ENCODE measurements at regions not wholly inside any gene's neighbourhood (a gene's known extent, or its start where the extent isn't known, plus 50 kb on each side); places are given as distances from the start of the nearest gene placed in this dataset.

DNA sequence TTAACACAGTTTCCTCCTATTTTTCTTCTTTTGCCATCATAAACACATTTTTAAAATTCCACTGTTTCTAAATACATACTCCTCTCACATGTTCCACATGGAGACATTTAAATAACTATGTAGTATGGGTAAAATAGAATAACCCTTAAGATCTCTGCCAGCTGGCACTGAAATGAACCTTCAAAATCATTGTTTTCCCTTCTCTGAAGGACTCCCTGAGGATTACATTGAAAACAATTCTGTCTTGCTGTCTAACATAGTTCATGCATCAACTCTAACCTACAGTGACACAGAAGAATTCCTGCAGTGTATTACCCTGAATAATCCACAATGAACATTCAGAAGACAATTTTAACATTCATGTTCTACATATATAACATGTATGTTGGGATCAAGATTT lies 1361.8 kb upstream of the CITED2 start:
- Histone ChIP-seq H3K36me3 (replicated peaks; ENCODE audit: insufficient read depth, low read depth) (no peaks in the 10 kb centered on the region), H2AFZ (no peak overlapping the region)
- no peak for DNase-seq (ENCODE audit: low spot score)

DNA sequence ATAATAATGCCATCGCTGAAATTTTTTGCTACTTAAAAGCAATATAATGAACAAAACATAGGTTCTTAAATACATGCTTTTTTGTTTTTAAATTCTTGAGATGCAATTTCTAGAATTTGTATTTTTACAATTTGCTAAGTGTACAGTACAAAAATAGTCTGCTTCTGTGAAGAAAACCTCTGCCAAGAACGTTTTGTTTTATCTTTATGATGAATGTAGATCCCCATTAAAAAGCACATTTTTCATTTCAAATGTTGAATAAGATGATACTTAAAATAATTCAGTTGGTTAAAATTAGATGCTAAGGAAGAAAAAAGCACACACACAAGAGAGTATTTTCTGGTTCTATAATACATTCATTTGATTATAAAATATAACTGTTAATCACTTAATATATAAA lies 1358.5 kb upstream of the CITED2 start:
- H3K27ac ChIP-seq, result no peak overlapping the region
- H3K79me2 ChIP-seq, result no peaks in the 10 kb centered on the region
- H3K27me3 ChIP-seq, result no peaks in the 10 kb centered on the region
- H3K4me3 ChIP-seq, result no peak overlapping the region
- TF ChIP-seq, protein P1, sequence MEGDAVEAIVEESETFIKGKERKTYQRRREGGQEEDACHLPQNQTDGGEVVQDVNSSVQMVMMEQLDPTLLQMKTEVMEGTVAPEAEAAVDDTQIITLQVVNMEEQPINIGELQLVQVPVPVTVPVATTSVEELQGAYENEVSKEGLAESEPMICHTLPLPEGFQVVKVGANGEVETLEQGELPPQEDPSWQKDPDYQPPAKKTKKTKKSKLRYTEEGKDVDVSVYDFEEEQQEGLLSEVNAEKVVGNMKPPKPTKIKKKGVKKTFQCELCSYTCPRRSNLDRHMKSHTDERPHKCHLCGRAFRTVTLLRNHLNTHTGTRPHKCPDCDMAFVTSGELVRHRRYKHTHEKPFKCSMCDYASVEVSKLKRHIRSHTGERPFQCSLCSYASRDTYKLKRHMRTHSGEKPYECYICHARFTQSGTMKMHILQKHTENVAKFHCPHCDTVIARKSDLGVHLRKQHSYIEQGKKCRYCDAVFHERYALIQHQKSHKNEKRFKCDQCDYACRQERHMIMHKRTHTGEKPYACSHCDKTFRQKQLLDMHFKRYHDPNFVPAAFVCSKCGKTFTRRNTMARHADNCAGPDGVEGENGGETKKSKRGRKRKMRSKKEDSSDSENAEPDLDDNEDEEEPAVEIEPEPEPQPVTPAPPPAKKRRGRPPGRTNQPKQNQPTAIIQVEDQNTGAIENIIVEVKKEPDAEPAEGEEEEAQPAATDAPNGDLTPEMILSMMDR (IDR thresholded peaks at IDR 0.05; ENCODE audit: poor library complexity), result no peak
- TF ChIP-seq EZH2phosphoT487 (IDR thresholded peaks at IDR 0.05; ENCODE audit: low read depth, severe bottlenecking, unreplicated experiment) (no peak), EZH2 (IDR thresholded peaks at IDR 0.05; ENCODE audit: borderline replicate concordance) (no peak)
- no peaks in the 10 kb centered on the region for H3K9me3 ChIP-seq (ENCODE audit: low read depth)
- WGBS (ENCODE audit: low lambda C conversion rate, missing lambda C conversion rate), result 74% methylated on average over 2 of the region's 2 CpGs
- DNase-seq (ENCODE audit: low spot score), result no peak
- no peaks in the 10 kb centered on the region for H3K4me1 ChIP-seq (ENCODE audit: insufficient read depth)
- H2AFZ ChIP-seq, result no peak overlapping the region
- H3K4me2 ChIP-seq, result no peak overlapping the region
- H3K9me2 ChIP-seq (replicated peaks; ENCODE audit: insufficient read depth), result no peaks in the 10 kb centered on the region
- no peaks in the 10 kb centered on the region for H3K36me3 ChIP-seq (replicated peaks; ENCODE audit: insufficient read depth, low read depth)
- no peaks in the 10 kb centered on the region for H4K20me1 ChIP-seq (ENCODE audit: insufficient read depth, poor library complexity, severe bottlenecking)

More for the DNA sequence above, 1361.8 kb upstream of the CITED2 start:
- Histone ChIP-seq H3K4me2 (no peak overlapping the region), H3K4me3 (no peak overlapping the region), H4K20me1 (ENCODE audit: insufficient read depth, poor library complexity, severe bottlenecking) (no peaks in the 10 kb centered on the region), H3K9me3 (ENCODE audit: low read depth) (no peaks in the 10 kb centered on the region), H3K9me2 (replicated peaks; ENCODE audit: insufficient read depth) (no peaks in the 10 kb centered on the region), H3K79me2 (no peaks in the 10 kb centered on the region), H3K27ac (no peak overlapping the region), H3K27me3 (no peaks in the 10 kb centered on the region), H3K4me1 (ENCODE audit: insufficient read depth) (no peaks in the 10 kb centered on the region)
- TF ChIP-seq EZH2phosphoT487 (IDR thresholded peaks at IDR 0.05; ENCODE audit: low read depth, severe bottlenecking, unreplicated experiment) (no peak), EZH2 (IDR thresholded peaks at IDR 0.05; ENCODE audit: borderline replicate concordance) (no peak)
- TF ChIP-seq, protein P1 (IDR thresholded peaks at IDR 0.05; ENCODE audit: poor library complexity), result no peak

DNA sequence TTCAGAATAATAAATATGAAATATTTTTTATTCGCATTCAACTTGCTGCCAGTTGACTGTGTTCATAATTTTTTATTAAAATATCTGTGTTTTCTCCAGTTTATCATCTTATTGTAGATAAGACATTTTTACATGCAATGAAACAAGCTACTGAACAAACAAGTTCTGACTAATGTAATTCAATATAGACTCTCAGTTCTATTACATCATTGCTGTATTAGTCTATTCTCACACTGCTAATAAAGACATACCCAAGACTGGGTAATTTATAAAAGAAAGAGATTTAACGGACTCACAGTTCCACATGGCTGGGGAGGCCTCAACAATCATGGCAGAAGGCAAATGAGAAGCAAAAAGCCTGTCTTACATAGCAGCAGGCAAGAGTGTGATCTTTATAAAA lies 1357.7 kb upstream of the CITED2 start:
- Histone ChIP-seq H3K27me3 (no peaks in the 10 kb centered on the region), H4K20me1 (ENCODE audit: insufficient read depth, poor library complexity, severe bottlenecking) (no peaks in the 10 kb centered on the region), H2AFZ (no peak overlapping the region), H3K4me2 (no peak overlapping the region), H3K9me3 (ENCODE audit: low read depth) (no peaks in the 10 kb centered on the region), H3K36me3 (replicated peaks; ENCODE audit: insufficient read depth, low read depth) (no peaks in the 10 kb centered on the region), H3K79me2 (no peaks in the 10 kb centered on the region), H3K9me2 (replicated peaks; ENCODE audit: insufficient read depth) (no peaks in the 10 kb centered on the region), H3K27ac (no peak overlapping the region), H3K4me1 (ENCODE audit: insufficient read depth) (no peaks in the 10 kb centered on the region), H3K4me3 (no peak overlapping the region)
- no peak for DNase-seq (ENCODE audit: low spot score)
- TF ChIP-seq EZH2phosphoT487 (IDR thresholded peaks at IDR 0.05; ENCODE audit: low read depth, severe bottlenecking, unreplicated experiment), result no peak
- TF ChIP-seq EZH2 (IDR thresholded peaks at IDR 0.05; ENCODE audit: borderline replicate concordance), result no peak
- TF ChIP-seq, protein P1 (IDR thresholded peaks at IDR 0.05; ENCODE audit: poor library complexity), result no peak
- WGBS (ENCODE audit: low lambda C conversion rate, missing lambda C conversion rate), result 95% methylated on average over 2 of the region's 2 CpGs

DNA sequence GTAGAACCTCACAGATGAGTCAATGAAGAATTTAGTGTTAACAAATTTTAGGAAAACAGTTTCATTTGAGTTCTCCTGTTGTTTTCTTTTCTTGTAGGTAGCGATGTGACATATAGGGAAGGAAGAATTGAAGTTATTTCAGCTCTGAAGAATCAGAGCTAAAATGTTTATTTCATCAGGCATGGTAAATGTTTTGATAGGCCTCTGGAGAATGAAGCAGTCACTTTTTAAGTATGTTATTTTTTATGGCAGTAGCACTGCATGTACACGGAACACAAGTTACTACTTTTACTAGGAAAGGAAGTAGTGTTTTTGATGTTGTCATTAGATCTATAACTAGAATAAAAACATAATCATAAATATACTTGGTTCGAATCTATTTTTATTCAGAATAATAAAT lies 1357.3 kb upstream of the CITED2 start:
- no peaks in the 10 kb centered on the region for H3K9me3 ChIP-seq (ENCODE audit: low read depth)
- H4K20me1 ChIP-seq (ENCODE audit: insufficient read depth, poor library complexity, severe bottlenecking), result no peaks in the 10 kb centered on the region
- no peaks in the 10 kb centered on the region for H3K4me1 ChIP-seq (ENCODE audit: insufficient read depth)
- TF ChIP-seq EZH2phosphoT487 (IDR thresholded peaks at IDR 0.05; ENCODE audit: low read depth, severe bottlenecking, unreplicated experiment) (no peak), EZH2 (IDR thresholded peaks at IDR 0.05; ENCODE audit: borderline replicate concordance) (no peak)
- TF ChIP-seq, protein P1 (IDR thresholded peaks at IDR 0.05; ENCODE audit: poor library complexity), result no peak
- peak overlapping the region; percentile 7 for H2AFZ ChIP-seq
- no peaks in the 10 kb centered on the region for H3K79me2 ChIP-seq
- H3K27me3 ChIP-seq, result no peaks in the 10 kb centered on the region
- H3K4me3 ChIP-seq, result no peak overlapping the region
- H3K9me2 ChIP-seq (replicated peaks; ENCODE audit: insufficient read depth), result no peaks in the 10 kb centered on the region
- no peak overlapping the region for H3K4me2 ChIP-seq
- 71% methylated on average over 3 of the region's 3 CpGs for WGBS (ENCODE audit: low lambda C conversion rate, missing lambda C conversion rate)
- no peak overlapping the region for H3K27ac ChIP-seq
- no peaks in the 10 kb centered on the region for H3K36me3 ChIP-seq (replicated peaks; ENCODE audit: insufficient read depth, low read depth)
- no peak for DNase-seq (ENCODE audit: low spot score)

All from hepatocyte (in vitro differentiated cells).